GM23248 (cell line): ENCODE measurements at regions not wholly inside any gene's neighbourhood (a gene's known extent, or its start where the extent isn't known, plus 50 kb on each side); places are given as distances from the start of the nearest gene placed in this dataset.

Source experiments
- DNase-seq: peaks from one replicate; pipeline ENCODE4 v3.0.0-alpha.2; 2015
- H2AFZ ChIP-seq: fragments of 200-600 bp; sonication (generic); 2 replicates; pipeline ENCODE4 v1.6.1; 2016; ENCODE audit warnings: antibody characterized with exemption
- H3F3A ChIP-seq: fragments of 200-600 bp; sonication (generic); 2 replicates; pipeline ENCODE4 v1.6.1; 2016; ENCODE audit warnings: mild to moderate bottlenecking, antibody characterized with exemption, mixed run types; ENCODE audit not compliant: insufficient read depth
- H3K27ac ChIP-seq: fragments of 200-600 bp; sonication (generic); 2 replicates; pipeline ENCODE4 v1.5.1; 2016; ENCODE audit warnings: mild to moderate bottlenecking
- H3K27me3 ChIP-seq: fragments of 200-600 bp; sonication (generic); replicated peaks from 2 replicates; pipeline ENCODE4 v1.6.1; 2016; ENCODE audit warnings: mild to moderate bottlenecking; ENCODE audit not compliant: insufficient read depth
- H3K36me3 ChIP-seq: fragments of 200-600 bp; sonication (generic); 2 replicates; pipeline ENCODE4 v1.6.1; 2016; ENCODE audit warnings: low read depth, mild to moderate bottlenecking
- H3K4me1 ChIP-seq: fragments of 200-600 bp; sonication (generic); 2 replicates; pipeline ENCODE4 v1.6.1; 2016; ENCODE audit warnings: mild to moderate bottlenecking; ENCODE audit not compliant: insufficient read depth
- H3K4me2 ChIP-seq: fragments of 200-600 bp; sonication (generic); one replicate; pipeline ENCODE4 v1.6.1; 2016; ENCODE audit warnings: mild to moderate bottlenecking; ENCODE audit not compliant: unreplicated experiment
- H3K4me3 ChIP-seq: fragments of 200-600 bp; sonication (generic); 2 replicates; pipeline ENCODE4 v1.5.1; 2016; ENCODE audit warnings: mild to moderate bottlenecking
- H3K79me2 ChIP-seq: fragments of 200-600 bp; sonication (generic); 2 replicates; pipeline ENCODE4 v1.6.1; 2016; ENCODE audit warnings: mild to moderate bottlenecking; ENCODE audit not compliant: insufficient read depth
- H3K9ac ChIP-seq: fragments of 200-600 bp; sonication (generic); 2 replicates; pipeline ENCODE4 v1.6.1; 2016; ENCODE audit warnings: mild to moderate bottlenecking
- H3K9me2 ChIP-seq: fragments of 200-600 bp; sonication (generic); 2 replicates; pipeline ENCODE4 v1.6.1; 2016; ENCODE audit warnings: mixed run types, mild to moderate bottlenecking, moderate library complexity; ENCODE audit not compliant: insufficient read depth
- H3K9me3 ChIP-seq: fragments of 200-600 bp; sonication (generic); one replicate; pipeline ENCODE4 v1.6.1; 2017; ENCODE audit warnings: low read depth
- H4K20me1 ChIP-seq: fragments of 200-600 bp; sonication (generic); 2 replicates; pipeline ENCODE4 v1.6.0; 2016; ENCODE audit not compliant: insufficient read depth
- EZH2 ChIP-seq: fragments of 200-600 bp; sonication (generic); IDR thresholded peaks from 2 replicates; pipeline ENCODE4 v1.6.1; 2018; ENCODE audit warnings: antibody characterized with exemption, mild to moderate bottlenecking; ENCODE audit not compliant: insufficient read depth, poor library complexity, severe bottlenecking
- EZH2phosphoT487 ChIP-seq: fragments of 200-600 bp; sonication (generic); IDR thresholded peaks from 2 replicates; pipeline ENCODE4 v1.6.1; 2018; ENCODE audit warnings: antibody characterized with exemption, moderate library complexity, mild to moderate bottlenecking, low read depth; ENCODE audit not compliant: insufficient read depth
- WGBS, 2 experiments: methylation state at CpG; one replicate each; pipeline ENCODE4 v1.1.6; 2015 to 2017; ENCODE audit warnings: low lambda C conversion rate in 2 of 2, low coverage in 1 of 2; ENCODE audit errors: missing lambda C conversion rate in 2 of 2; 5-methylcytosine and 5-hydroxymethylcytosine counted together
- in situ Hi-C: fragments of 300-500 bp; cut with MboI; formaldehyde crosslinking; loops from 2 replicates; pipeline ENCODE4 v1.15.0; 2020

DNA sequence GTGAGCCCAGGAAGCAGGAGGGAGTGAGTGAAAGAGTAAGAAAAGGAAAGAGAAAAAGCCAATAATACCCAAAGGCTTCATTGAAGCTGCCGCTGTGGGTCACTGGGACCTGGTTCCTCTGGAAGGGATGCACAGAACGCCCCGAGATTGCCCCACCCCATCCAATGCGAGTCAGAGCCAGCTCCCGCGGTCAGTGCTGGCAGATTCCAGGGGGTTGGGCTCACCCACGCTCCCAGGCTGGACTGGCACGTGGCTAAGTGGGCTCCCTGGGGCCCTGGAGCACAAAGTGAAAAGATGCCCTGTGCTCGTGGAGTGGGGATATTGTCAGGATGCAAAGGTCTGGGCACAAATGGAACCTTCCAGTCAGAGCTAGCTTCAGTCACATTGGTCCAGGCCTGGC lies 117.0 kb downstream of the OAT start:
- Histone ChIP-seq H3K9ac (no peak overlapping the region), H3K4me2 (no peak overlapping the region), H4K20me1 (no peaks in the 10 kb centered on the region), H3K27me3 (no peaks in the 10 kb centered on the region), H3K4me1 (no peaks in the 10 kb centered on the region), H3K36me3 (no peaks in the 10 kb centered on the region), H3F3A (no peaks in the 10 kb centered on the region), H3K4me3 (no peak overlapping the region), H3K27ac (no peak overlapping the region), H3K9me2 (no peaks in the 10 kb centered on the region), H2AFZ (no peak overlapping the region), H3K79me2 (no peaks in the 10 kb centered on the region), H3K9me3 (no peaks in the 10 kb centered on the region)
- in situ Hi-C loops = no loop called here
- TF ChIP-seq EZH2 (no peak), EZH2phosphoT487 (no peak)
- WGBS, 2 experiments = 24 to 27% methylated on average over 9 of the region's 9 CpGs
- peak; percentile 10 for DNase-seq

DNA sequence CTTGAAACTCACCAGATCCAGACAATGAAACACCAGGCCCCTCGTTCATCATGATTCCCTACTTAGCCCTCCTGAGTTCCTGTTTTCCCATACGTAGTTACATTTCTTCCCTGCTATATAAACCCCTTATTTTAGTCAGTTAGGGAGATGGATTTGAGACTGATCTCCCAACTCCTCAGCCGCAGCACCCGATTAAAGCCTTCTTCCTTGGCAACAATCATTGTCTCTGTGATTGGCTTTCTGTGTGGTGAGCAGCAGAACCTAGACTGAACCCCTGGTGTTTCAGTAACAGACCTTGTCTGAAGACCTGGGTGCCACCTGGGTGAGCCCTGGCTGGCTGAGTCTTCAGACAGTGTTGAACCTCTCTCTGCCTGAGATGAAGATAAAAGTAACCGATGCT lies 118.0 kb downstream of the OAT start:
- in situ Hi-C loops = no loop called here
- TF ChIP-seq EZH2phosphoT487 (no peak), EZH2 (no peak)
- Histone ChIP-seq H3K4me2 (no peak overlapping the region), H3K9me2 (no peaks in the 10 kb centered on the region), H3K4me1 (no peaks in the 10 kb centered on the region), H3K79me2 (no peaks in the 10 kb centered on the region), H3K9ac (no peak overlapping the region), H3K4me3 (no peak overlapping the region), H3K9me3 (no peaks in the 10 kb centered on the region), H3K36me3 (no peaks in the 10 kb centered on the region), H3K27me3 (no peaks in the 10 kb centered on the region), H3F3A (no peaks in the 10 kb centered on the region), H4K20me1 (no peaks in the 10 kb centered on the region), H2AFZ (no peak overlapping the region), H3K27ac (no peak overlapping the region)
- 37 to 45% methylated on average over 5 of the region's 5 CpGs for WGBS, 2 experiments
- DNase-seq = no peak

- 21 to 26% methylated on average over 6 of the region's 6 CpGs for WGBS, 2 experiments
- H3F3A ChIP-seq = no peaks in the 10 kb centered on the region
- DNase-seq = no peak
- H3K79me2 ChIP-seq = no peaks in the 10 kb centered on the region
- no peaks in the 10 kb centered on the region for H3K9me2 ChIP-seq
- H4K20me1 ChIP-seq = no peaks in the 10 kb centered on the region
- no peak overlapping the region for H2AFZ ChIP-seq
- no peaks in the 10 kb centered on the region for H3K4me1 ChIP-seq
- in situ Hi-C loops = no loop called here
- no peak overlapping the region for H3K27ac ChIP-seq
- no peak overlapping the region for H3K4me2 ChIP-seq
- H3K36me3 ChIP-seq = no peaks in the 10 kb centered on the region
- no peak overlapping the region for H3K9ac ChIP-seq
- TF ChIP-seq EZH2phosphoT487 = no peak
- TF ChIP-seq EZH2 = no peak
- no peaks in the 10 kb centered on the region for H3K27me3 ChIP-seq
- H3K4me3 ChIP-seq = no peak overlapping the region
- H3K9me3 ChIP-seq = no peaks in the 10 kb centered on the region
These were observed 118.5 kb downstream of the OAT start for GRCh38 chr10:124300224-124300623.

GRCh38 chr10:124299696-124300095 lies 119.0 kb downstream of the OAT start:
- H3K27me3 ChIP-seq = no peaks in the 10 kb centered on the region
- H3K9me3 ChIP-seq = no peaks in the 10 kb centered on the region
- no peaks in the 10 kb centered on the region for H3K79me2 ChIP-seq
- H4K20me1 ChIP-seq = no peaks in the 10 kb centered on the region
- H3K9me2 ChIP-seq = no peaks in the 10 kb centered on the region
- no peaks in the 10 kb centered on the region for H3K4me1 ChIP-seq
- WGBS, 2 experiments = 19 to 28% methylated on average over 4 of the region's 4 CpGs
- no peak overlapping the region for H2AFZ ChIP-seq
- no peak for DNase-seq
- no peak overlapping the region for H3K9ac ChIP-seq
- H3K4me2 ChIP-seq = no peak overlapping the region
- TF ChIP-seq EZH2 (no peak), EZH2phosphoT487 (no peak)
- H3K4me3 ChIP-seq = no peak overlapping the region
- no peaks in the 10 kb centered on the region for H3K36me3 ChIP-seq
- in situ Hi-C loops = no loop called here
- H3F3A ChIP-seq = no peaks in the 10 kb centered on the region
- no peak overlapping the region for H3K27ac ChIP-seq

DNA sequence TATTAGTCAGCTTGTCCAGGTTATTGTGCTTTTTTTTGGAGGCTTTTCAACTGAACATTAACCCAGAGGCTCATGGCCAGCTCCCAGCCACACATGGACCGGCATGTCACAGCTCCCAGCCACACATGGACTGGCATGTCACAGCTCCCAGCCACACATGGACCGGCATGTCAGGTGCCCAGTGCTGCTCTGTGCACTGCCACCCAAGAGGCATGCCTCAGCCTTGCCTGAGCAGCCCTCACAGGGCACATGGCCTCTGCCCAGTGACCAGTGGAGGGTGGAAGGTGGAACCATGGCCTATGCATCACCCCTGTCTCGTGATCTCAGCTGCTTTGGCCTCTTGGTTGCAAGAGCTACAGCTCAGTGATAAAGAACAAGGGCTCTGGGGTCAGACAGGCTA lies 119.8 kb downstream of the OAT start:
- no peak for TF ChIP-seq EZH2
- TF ChIP-seq EZH2phosphoT487 = no peak

More for the DNA sequence above, 119.8 kb downstream of the OAT start:
- Histone ChIP-seq H3K9me3 (no peaks in the 10 kb centered on the region), H3K4me3 (no peak overlapping the region), H3K36me3 (no peaks in the 10 kb centered on the region), H3K79me2 (no peaks in the 10 kb centered on the region), H3K4me2 (no peak overlapping the region), H2AFZ (no peak overlapping the region), H3K27ac (no peak overlapping the region), H3K9ac (no peak overlapping the region), H4K20me1 (no peaks in the 10 kb centered on the region), H3K4me1 (no peaks in the 10 kb centered on the region), H3K27me3 (no peaks in the 10 kb centered on the region), H3F3A (no peaks in the 10 kb centered on the region), H3K9me2 (no peaks in the 10 kb centered on the region)
- 25 to 29% methylated on average over 2 to 3 of the region's 3 CpGs for WGBS, 2 experiments
- DNase-seq = no peak
- in situ Hi-C loops = no loop called here
